SU-DHL-6 (cell line): ENCODE measurements at regions not wholly inside any gene's neighbourhood (a gene's known extent, or its start where the extent isn't known, plus 50 kb on each side); places are given as distances from the start of the nearest gene placed in this dataset.

Experiments
- H2AFZ ChIP-seq: fragments of 200-600 bp; sonication (generic); 2 replicates; pipeline ENCODE4 v1.6.1; 2014; ENCODE audit warnings: low read depth, mild to moderate bottlenecking, moderate library complexity, mixed read lengths, antibody characterized with exemption, low read length; ENCODE audit not compliant: severe bottlenecking
- H3F3A ChIP-seq: fragments of 200-600 bp; shearing (Covaris generic); 2 replicates; pipeline ENCODE4 v1.6.0; 2016; ENCODE audit warnings: antibody characterized with exemption, mild to moderate bottlenecking; ENCODE audit not compliant: insufficient read depth
- H3K27ac ChIP-seq: fragments of 200-600 bp; sonication (generic); 2 replicates; pipeline ENCODE4 v1.5.1; 2016; ENCODE audit warnings: low read depth, mild to moderate bottlenecking, low read length, moderate library complexity, mixed read lengths
- H3K27me3 ChIP-seq: fragments of 200-600 bp; sonication (generic), shearing (Covaris generic); 2 replicates; pipeline ENCODE4 v1.6.0; 2014; ENCODE audit warnings: mild to moderate bottlenecking, low read length
- H3K36me3 ChIP-seq: fragments of 200-600 bp; sonication (generic); 2 replicates; pipeline ENCODE4 v1.6.1; 2014; ENCODE audit warnings: mild to moderate bottlenecking, low read length, mixed read lengths
- H3K4me2 ChIP-seq: fragments of 300-600, 200-600 bp; shearing (Covaris generic), sonication (generic); 2 replicates; pipeline ENCODE4 v1.6.0; 2014; ENCODE audit warnings: low read length, low read depth, mild to moderate bottlenecking; ENCODE audit not compliant: poor library complexity, severe bottlenecking
- H3K4me3 ChIP-seq: fragments of 200-600 bp; sonication (generic); 2 replicates; pipeline ENCODE4 v1.5.1; 2014; ENCODE audit warnings: antibody characterized with exemption, low read length, mild to moderate bottlenecking, mixed read lengths; ENCODE audit not compliant: insufficient read depth, poor library complexity, severe bottlenecking
- H3K79me2 ChIP-seq: fragments of 200-600 bp; sonication (generic); 2 replicates; pipeline ENCODE4 v1.6.1; 2014; ENCODE audit warnings: mild to moderate bottlenecking, low read length, moderate library complexity; ENCODE audit not compliant: insufficient read depth
- H3K9ac ChIP-seq: fragments of 200-600 bp; sonication (generic); 2 replicates; pipeline ENCODE4 v1.7.0; 2014; ENCODE audit warnings: mild to moderate bottlenecking, low read length
- H3K9me2 ChIP-seq: fragments of 200-600 bp; sonication (generic); replicated peaks from 2 replicates; pipeline ENCODE4 v1.6.1; 2014; ENCODE audit warnings: low read length; ENCODE audit not compliant: insufficient read depth
- H3K9me3 ChIP-seq: fragments of 200-600 bp; sonication (generic); 2 replicates; pipeline ENCODE4 v1.6.1; 2014; ENCODE audit warnings: low read length, mixed read lengths; ENCODE audit not compliant: insufficient read depth
- H4K20me1 ChIP-seq: fragments of 200-600 bp; sonication (generic); 2 replicates; pipeline ENCODE4 v1.6.1; 2014; ENCODE audit warnings: low read depth, mild to moderate bottlenecking, antibody characterized with exemption, low read length, moderate library complexity, mixed read lengths
- EZH2phosphoT487 ChIP-seq: fragments of 200-600 bp; sonication (generic), shearing (Covaris generic); conservative IDR thresholded peaks from 2 replicates; pipeline ENCODE4 v1.6.1; 2018; ENCODE audit warnings: mild to moderate bottlenecking, antibody characterized with exemption, low read length, moderate library complexity, mixed read lengths
- TF ChIP-seq, protein P1 (sequence below): fragments of 200-600 bp; sonication (generic); IDR thresholded peaks from one replicate; pipeline ENCODE4 v1.5.1; 2017; ENCODE audit warnings: antibody characterized with exemption, mild to moderate bottlenecking, low read length, moderate library complexity; ENCODE audit not compliant: insufficient read depth, poor library complexity, severe bottlenecking

GRCh38 chr1:193916452-193916851, 730.0 kb upstream of the B3GALT2 start:
- H3K9me2 ChIP-seq: no peaks in the 10 kb centered on the region
- no peak overlapping the region for H2AFZ ChIP-seq
- H4K20me1 ChIP-seq: no peaks in the 10 kb centered on the region
- no peak overlapping the region for H3K4me2 ChIP-seq
- H3F3A ChIP-seq: no peaks in the 10 kb centered on the region
- no peak for TF ChIP-seq EZH2phosphoT487
- TF ChIP-seq, protein P1, sequence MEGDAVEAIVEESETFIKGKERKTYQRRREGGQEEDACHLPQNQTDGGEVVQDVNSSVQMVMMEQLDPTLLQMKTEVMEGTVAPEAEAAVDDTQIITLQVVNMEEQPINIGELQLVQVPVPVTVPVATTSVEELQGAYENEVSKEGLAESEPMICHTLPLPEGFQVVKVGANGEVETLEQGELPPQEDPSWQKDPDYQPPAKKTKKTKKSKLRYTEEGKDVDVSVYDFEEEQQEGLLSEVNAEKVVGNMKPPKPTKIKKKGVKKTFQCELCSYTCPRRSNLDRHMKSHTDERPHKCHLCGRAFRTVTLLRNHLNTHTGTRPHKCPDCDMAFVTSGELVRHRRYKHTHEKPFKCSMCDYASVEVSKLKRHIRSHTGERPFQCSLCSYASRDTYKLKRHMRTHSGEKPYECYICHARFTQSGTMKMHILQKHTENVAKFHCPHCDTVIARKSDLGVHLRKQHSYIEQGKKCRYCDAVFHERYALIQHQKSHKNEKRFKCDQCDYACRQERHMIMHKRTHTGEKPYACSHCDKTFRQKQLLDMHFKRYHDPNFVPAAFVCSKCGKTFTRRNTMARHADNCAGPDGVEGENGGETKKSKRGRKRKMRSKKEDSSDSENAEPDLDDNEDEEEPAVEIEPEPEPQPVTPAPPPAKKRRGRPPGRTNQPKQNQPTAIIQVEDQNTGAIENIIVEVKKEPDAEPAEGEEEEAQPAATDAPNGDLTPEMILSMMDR: no peak
- no peaks in the 10 kb centered on the region for H3K79me2 ChIP-seq
- H3K4me3 ChIP-seq: no peak overlapping the region
- peaks cover 3% of the 10 kb centered on the region; the same call in 1 of the 2 replicates for H3K9me3 ChIP-seq
- no peaks in the 10 kb centered on the region for H3K27me3 ChIP-seq
- no peak overlapping the region for H3K27ac ChIP-seq
- no peak overlapping the region for H3K9ac ChIP-seq
- H3K36me3 ChIP-seq: no peaks in the 10 kb centered on the region

GRCh38 chr1:193914871-193915270, 728.5 kb upstream of the B3GALT2 start:
- Histone ChIP-seq H3K79me2 (no peaks in the 10 kb centered on the region), H3F3A (no peaks in the 10 kb centered on the region), H3K9me2 (no peaks in the 10 kb centered on the region), H3K36me3 (no peaks in the 10 kb centered on the region), H3K27me3 (no peaks in the 10 kb centered on the region), H3K9ac (no peak overlapping the region), H3K4me2 (no peak overlapping the region), H4K20me1 (no peaks in the 10 kb centered on the region), H2AFZ (no peak overlapping the region), H3K4me3 (no peak overlapping the region), H3K27ac (no peak overlapping the region), H3K9me3 (no peaks in the 10 kb centered on the region)
- TF ChIP-seq, protein P1: no peak
- TF ChIP-seq EZH2phosphoT487: no peak

DNA sequence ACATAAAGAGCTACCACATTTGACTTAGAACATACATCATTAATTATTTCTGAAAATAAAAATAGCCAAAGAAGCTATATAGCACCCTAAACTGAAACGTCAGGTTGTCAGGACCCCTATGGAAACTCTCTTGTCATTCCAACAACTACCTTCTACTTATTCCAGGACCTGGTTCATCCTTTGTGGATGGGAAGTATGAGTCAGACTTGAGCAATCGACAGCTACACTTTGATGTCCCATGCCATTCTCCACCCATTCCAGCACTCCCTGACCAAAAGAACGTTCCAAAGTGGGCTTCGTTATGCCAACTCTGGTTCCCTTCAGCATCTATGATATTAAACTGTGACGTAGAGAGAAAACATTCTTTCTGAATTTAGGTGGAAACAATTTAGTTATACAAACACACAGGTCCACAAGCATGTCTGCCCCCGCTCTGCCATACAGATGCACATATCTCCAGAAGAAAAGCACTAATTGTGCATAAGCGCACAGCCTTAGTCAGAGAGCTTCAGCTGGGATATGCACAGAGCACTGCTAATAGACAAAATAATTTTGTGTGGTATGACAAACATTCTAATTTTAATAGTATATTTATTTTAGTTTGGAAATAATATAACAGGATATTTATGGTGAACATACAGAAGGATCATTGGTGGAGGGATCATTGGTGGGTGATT, 723.1 kb upstream of the B3GALT2 start:
- H3K9me3 ChIP-seq: no peaks in the 10 kb centered on the region
- H3K79me2 ChIP-seq: no peaks in the 10 kb centered on the region
- H3K27ac ChIP-seq: no peak overlapping the region
- TF ChIP-seq, protein P1: no peak
- no peak for TF ChIP-seq EZH2phosphoT487
- no peaks in the 10 kb centered on the region for H4K20me1 ChIP-seq
- no peak overlapping the region for H3K4me2 ChIP-seq
- no peaks in the 10 kb centered on the region for H3K9me2 ChIP-seq
- H2AFZ ChIP-seq: no peak overlapping the region
- H3F3A ChIP-seq: no peaks in the 10 kb centered on the region
- no peaks in the 10 kb centered on the region for H3K36me3 ChIP-seq
- H3K4me3 ChIP-seq: no peak overlapping the region
- no peaks in the 10 kb centered on the region for H3K27me3 ChIP-seq
- H3K9ac ChIP-seq: no peak overlapping the region
